GM12864 (cell line): ENCODE measurements at regions not wholly inside any gene's neighbourhood (a gene's known extent, or its start where the extent isn't known, plus 50 kb on each side); places are given as distances from the start of the nearest gene placed in this dataset.
A peak's percentile ranks its signal among the peaks of the same experiment; 100 is the strongest.
"Not testable (repeated sequence)": the region's sequence is repeated elsewhere in the genome, so short reads cannot be mapped to it uniquely, and the experiment has no call there.

Source experiments
- DNase-seq: peaks from one replicate; pipeline ENCODE4 v3.0.0-alpha.2; 2011; ENCODE audit warnings: low read depth
- H3K4me3 ChIP-seq: 2 replicates; pipeline ENCODE4 v1.5.1; 2011; ENCODE audit warnings: mild to moderate bottlenecking, low read depth, low read length, control low read depth
- TF ChIP-seq, protein P1 (sequence below): IDR thresholded peaks from 2 replicates; pipeline ENCODE4 v1.5.1; 2011; ENCODE audit warnings: low read depth, mild to moderate bottlenecking, moderate library complexity, low read length, control low read depth, inconsistent platforms; ENCODE audit errors: missing control alignments

DNA sequence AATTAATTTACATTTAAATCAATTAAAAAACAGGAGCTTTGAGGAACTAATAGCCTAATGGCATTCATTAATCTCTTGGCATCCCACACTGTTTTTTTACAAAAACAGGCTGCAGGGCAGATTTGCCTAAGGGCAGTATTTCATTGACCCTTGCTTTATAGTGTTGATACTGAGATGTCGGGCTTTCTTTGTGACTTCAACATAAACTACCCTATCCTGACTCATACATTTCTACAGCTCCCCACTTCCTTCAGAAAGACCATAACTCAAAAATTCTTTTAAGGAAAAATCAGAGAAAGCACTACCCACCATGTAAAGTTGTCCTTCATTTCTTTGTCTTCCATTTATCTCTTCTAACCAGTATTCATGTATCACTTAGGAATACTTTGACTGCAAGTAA, 92.2 kb upstream of the NT5E start:
- TF ChIP-seq, protein P1, sequence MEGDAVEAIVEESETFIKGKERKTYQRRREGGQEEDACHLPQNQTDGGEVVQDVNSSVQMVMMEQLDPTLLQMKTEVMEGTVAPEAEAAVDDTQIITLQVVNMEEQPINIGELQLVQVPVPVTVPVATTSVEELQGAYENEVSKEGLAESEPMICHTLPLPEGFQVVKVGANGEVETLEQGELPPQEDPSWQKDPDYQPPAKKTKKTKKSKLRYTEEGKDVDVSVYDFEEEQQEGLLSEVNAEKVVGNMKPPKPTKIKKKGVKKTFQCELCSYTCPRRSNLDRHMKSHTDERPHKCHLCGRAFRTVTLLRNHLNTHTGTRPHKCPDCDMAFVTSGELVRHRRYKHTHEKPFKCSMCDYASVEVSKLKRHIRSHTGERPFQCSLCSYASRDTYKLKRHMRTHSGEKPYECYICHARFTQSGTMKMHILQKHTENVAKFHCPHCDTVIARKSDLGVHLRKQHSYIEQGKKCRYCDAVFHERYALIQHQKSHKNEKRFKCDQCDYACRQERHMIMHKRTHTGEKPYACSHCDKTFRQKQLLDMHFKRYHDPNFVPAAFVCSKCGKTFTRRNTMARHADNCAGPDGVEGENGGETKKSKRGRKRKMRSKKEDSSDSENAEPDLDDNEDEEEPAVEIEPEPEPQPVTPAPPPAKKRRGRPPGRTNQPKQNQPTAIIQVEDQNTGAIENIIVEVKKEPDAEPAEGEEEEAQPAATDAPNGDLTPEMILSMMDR = no peak
- no peak for DNase-seq
- no peak overlapping the region for H3K4me3 ChIP-seq

DNA sequence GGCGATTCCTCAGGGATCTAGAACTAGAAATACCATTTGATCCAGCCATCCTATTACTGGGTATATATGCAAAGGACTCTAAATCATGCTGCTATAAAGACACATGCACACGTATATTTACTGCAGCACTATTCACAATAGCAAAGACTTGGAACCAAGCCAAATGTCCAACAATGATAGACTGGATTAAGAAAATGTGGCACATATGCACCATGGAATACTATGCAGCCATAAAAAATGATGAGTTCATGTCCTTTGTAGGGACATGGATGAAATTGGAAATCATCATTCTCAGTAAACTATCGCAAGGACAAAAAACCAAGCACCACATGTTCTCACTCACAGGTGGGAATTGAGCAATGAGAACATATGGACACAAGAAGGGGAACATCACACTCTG, 93.1 kb upstream of the NT5E start:
- not testable (repeated sequence) for DNase-seq, H3K4me3 ChIP-seq

DNA sequence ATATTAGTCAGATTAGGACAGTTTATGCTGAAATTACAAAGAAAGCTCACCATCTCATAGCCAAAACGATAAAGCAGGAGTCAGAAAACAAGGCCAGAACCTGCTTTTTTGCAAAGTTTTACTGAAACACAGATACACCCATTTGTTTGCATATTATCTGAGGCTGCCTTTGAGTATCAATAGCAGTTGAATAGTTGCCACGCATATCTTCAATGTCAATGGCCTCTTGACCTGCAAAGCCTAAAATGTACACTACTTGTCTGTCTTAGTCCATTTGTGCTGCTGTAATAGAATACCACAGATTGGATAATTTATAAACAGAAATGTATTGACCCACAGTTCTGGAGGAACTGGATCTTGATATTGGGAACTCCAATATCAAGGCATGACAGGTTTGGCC, 94.1 kb upstream of the NT5E start:
- no peak for DNase-seq

DNA sequence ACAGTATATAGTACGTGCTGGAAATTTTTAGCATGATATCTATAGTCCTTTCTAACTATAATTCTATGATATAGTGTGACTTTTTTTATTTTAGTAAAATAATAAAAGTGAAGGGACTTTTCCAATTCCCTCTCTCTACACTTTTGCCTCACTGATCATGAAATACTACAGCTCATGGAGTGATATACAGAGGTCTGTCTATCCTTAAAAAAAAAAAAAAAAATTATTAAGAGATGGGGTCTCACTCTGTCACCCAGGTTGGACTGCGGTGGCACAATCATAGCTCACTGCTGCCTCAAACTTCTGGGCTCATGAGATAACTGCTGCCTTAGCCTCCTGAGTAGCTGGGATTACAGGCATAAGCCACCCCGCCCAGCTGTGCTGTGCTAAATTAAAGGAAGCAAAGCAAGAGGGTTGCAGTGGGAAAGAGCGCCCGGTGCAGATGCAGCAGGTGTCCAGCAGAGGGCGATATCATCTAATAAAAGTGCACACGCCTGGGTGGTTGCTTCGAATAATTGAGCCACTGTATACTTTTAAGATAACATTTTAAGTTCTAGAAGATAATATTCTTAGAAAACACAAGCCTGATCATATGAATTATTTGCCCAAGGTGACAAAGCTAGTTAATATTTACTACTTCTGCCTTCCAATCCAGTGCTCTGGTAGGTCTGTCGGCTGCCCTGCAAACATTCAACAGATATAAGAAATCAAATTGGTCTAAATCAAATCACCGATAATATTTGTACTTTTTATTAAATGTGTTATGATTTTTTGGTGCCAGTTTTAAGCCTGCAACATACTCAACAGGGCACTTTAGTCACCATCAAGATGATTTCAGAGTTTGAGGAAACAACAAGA, 94.9 kb upstream of the NT5E start:
- TF ChIP-seq, protein P1 = peak; percentile 89
- DNase-seq = peak; percentile 8
- no peak overlapping the region for H3K4me3 ChIP-seq

More for the DNA sequence above, 94.1 kb upstream of the NT5E start:
- no peak overlapping the region for H3K4me3 ChIP-seq
- TF ChIP-seq, protein P1 = no peak

DNA sequence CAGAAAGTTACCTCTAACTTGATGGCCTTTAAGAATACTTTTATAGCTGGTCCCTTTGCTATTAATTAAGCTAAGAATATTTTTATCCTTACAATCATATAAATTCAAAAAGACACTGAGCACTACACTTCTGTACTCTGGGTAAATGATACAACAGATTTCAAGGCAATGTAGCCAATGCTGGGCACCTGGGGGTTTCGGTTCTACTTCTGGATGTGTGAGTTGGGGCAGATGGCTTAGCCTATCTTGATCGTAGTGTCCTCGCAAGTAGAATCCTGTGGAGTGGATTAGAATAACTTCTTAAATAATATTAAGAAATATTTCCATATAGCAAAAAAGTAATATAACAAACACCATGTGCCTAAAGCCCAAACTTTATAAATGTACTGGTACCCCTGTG, 96.9 kb upstream of the NT5E start:
- H3K4me3 ChIP-seq = no peak overlapping the region
- TF ChIP-seq, protein P1 = no peak
- no peak for DNase-seq

DNA sequence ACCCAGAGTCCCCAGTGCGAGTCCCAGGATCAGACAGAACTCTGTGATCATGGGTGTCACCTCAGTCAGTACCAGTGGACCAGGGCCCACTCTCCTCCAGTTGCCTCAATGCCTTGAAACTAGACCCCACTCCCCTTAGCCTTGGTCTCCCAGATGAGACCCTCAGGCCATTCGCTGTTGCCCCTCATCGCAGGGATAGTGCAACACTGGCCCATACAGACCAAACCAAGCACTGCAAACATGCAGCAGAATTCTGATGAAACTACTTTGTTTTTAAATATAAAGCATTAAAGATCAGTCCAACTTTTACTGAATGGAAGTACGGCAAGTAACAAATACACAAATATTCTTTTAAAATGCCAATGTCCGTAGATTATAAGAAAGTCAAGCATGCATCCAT, 101.2 kb upstream of the NT5E start:
- H3K4me3 ChIP-seq = no peak overlapping the region
- no peak for DNase-seq
- TF ChIP-seq, protein P1 = no peak

DNA sequence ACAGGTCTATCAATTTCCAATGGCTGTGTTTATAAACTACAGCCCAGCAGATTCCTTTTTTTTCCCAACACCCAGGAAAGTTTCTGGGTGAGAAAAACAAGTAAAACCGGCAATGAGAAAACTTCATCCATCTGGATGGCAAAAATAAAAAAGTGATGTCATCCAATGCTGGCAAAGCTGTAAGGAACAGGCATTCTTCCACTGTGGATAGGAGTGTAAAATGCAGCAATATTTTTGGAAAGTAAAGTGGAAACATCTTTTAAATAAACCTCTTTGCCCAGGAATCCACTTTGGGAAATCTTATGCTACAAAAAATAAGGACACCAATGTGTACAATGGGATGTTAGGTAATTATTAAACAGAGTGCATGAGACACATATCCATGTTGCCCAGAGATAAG, 102.1 kb upstream of the NT5E start:
- no peak overlapping the region for H3K4me3 ChIP-seq
- TF ChIP-seq, protein P1 = no peak
- no peak for DNase-seq
